ENCODE measurements at regions not wholly inside any gene's neighbourhood (a gene's known extent, or its start where the extent isn't known, plus 50 kb on each side); places are given as distances from the start of the nearest gene placed in this dataset.

- no peak for TF ChIP-seq CHD7 (IDR thresholded peaks at IDR 0.05; ENCODE audit: insufficient replicate concordance, low read length)
Measured at GRCh38 chr5:96339862-96340261, 93.2 kb downstream of the PCSK1 start (continued).

All from H1 (cell line).